ENCODE measurements at regions not wholly inside any gene's neighbourhood (a gene's known extent, or its start where the extent isn't known, plus 50 kb on each side); places are given as distances from the start of the nearest gene placed in this dataset.

DNA sequence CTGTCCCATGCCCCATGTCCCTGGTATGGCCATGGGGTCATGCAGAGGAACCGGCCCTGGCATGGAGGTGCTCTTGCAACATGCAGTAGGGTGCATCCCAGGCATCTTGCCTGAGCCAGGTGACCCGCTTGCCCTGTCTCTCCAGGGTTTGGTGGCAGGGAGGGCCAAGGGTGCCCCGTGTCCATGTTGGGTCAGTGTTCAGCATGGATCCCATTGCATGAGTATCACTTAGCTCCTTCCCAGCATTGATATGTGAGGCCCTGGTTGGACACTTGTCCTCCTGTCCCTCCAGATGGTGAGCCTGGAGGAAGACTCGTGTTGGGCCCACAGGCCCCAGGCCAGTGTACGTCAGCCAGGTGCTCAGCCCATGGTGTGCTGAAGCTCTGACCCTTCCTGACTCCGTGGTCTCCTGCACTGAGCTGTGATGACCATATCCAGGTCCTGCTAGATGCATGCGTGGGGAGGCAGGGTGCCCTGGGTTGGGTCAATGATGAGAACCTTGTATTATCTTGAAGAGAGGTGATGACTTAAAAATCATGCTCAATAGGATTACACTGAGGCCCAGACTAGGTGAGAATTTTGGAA lies 205.0 kb downstream of the UBE3A start:
- no peak for DNase-seq (ENCODE audit: low read depth)

DNA sequence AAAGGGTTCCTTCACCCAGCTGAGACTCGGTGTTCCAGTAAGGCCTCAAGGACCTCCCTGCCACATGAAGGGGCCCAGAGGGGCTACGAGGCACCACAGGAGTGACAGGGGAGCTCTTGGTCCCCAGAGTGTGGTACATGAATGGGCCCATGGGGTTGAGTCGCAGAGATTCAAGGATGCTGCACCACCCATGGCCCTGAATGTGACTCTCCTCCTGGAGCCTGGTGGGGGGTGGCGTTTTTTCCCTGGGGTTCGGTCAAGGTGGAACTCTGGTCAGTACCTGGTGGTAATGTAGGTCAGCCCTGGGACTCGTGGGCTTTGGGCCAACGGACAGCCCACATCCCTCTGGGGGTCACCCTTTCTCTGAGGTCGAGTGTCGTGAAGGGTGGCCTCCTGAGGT lies 204.0 kb downstream of the UBE3A start:
- DNase-seq (ENCODE audit: low read depth), result no peak

DNA sequence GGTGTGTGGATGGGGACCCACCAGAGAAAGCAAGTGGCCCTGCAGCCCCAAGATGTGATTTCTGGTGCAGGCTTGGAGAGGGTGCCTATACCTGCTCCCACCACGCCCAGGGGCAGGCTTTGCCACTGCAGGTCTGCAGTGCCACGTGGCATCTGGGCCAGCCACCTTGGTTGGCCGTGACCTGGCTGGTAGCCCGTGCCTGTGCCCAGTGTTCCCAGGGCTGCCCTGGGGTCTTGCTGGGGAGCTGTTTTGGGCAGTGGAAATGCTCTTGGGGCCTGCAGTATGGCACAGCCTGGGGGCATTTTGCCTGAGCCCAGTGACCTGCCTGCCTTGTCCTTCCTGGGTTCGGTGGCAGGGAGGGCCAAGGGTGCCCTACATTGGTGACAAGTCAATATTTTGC lies 203.4 kb downstream of the UBE3A start:
- no peak for DNase-seq (ENCODE audit: low read depth)

DNA sequence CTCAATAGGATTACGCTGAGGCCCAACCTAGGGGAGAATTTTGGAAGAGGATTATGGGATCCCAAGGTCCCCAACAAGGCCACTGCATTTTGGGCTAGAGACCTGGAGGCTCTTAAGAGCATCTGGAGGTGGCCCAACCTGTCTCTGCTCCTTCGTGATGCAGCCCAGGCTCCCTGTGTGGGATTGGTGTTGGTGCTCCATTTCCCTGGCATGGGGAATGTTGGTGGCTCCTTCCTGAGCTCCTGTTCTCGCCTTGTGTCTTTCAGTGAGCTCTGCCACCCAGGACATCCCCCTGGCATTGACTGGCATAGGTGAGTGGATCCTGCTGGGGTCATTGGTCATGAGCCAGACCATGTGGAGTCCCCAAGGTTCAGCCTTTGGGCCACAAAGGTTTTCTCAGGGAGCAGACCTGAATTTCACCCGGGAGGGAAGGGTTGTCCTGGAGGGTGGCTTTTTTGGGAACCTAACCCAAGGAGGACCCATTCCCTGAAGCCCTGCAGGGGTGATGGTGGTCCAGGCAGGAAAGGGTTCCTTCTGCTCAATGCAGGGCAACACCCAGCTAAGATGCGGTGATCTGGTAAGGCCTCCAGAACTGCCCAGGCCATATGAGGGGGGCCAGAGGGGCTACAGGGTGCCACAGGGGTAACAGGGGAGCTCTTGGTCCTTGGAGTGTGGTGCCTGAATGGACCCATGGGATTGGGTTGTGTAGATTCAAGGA lies 202.5 kb downstream of the UBE3A start:
- DNase-seq (ENCODE audit: low read depth), result no peak

DNA sequence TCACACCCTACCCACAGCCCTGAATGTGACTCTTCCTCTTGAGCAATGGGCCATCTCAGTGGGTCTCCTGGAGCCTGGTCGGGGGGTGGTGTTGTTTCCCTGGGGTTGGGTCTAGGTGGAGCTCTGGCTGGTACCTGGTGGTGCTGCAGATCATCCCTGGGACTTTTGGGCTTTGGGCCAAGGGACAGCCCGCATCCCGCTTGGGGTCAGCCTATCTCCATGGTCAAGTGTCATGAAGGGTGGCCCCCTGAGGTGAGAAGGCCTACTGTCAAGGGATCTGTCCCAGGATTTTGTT lies 202.0 kb downstream of the UBE3A start:
- no peak for DNase-seq (ENCODE audit: low read depth)

DNA sequence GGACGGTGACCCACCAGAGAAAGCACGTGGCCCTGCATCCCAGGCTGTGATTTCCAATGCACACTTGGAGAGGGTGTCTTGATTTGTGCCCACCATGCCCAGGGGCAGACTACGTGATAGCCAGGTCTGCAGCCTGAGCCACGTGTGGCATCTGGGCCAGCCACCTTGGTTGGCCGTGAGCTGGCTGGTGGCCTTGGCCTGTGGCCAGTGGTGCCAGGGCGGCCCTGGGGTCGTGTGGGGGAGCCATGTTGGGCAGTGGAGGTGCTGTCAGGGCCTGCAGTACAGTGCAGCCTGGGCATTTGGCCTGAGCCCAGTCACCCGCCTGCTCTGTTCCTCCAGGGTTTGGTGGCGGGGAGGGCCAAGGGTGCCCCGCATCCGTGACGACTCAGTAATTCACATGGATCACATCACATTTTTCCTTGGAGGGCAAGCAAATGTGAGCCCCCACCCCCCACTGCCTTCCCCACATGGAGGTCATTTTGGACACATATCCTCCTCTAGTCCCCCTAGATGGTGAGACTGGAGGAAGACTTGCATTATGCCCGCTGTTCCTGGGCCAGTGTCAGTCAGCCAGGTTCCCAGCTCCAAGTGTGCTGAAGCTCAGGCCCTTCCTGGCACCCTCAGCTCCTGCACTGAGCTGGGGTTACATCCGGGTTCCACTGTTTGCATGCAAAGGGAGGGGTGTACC lies 201.4 kb downstream of the UBE3A start:
- no peak for DNase-seq (ENCODE audit: low read depth)

DNA sequence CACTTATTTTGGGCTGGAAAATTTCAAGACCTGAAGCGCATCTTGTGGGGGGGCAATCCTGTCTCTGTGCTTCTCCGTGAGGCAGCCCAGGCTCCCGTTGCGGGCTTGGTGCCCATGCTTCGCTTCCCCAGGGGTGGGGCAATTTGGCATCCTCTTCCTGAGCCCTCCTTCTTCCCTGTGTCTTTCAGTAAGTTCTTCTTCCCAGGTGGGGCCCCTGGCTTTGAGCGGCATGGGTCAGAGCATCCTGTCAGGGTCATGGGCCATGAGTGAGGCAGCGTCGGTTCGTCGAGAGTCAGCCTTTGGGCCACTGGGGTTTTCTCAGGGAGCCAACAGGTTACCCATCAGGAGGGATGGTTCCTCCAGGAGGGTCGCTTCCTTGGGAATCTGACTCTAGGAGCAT lies 200.7 kb downstream of the UBE3A start:
- DNase-seq (ENCODE audit: low read depth), result no peak

DNA sequence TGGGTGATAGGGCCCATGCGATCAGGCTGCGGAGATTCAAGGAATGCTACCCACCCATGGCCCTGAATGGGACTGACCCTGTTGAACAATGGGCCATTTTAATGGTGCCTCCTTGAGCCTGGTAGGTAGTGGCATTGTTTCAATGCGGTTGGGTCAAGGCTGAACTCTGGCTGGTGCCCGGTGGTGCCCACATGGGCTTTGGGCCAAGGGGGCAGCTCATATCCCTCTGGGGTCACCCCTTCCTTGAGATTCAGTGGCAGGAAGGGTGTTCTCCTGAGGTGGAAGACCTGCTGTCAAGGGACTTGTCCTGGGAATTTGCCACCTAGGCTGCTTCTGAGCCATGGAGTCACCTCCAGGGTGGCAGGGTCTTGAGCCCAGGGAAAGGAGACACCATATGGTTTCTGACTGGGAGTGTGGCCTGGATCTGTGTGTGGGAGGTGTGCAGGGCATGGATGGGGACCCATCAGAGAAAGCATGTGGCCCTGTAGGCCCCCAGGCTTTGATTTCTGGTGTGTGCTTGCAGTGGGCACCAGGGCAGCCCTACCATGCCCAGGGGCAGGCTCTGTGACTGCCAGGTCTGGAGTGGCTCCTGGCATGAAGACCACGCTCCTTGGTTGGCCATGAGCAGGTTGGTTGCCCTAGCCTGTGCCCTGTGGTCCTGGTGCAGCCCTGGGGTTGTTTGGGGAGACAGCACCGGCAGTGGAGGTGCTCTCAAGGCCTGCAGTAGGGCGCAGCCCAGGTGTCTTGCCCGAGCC lies 199.9 kb downstream of the UBE3A start:
- no peak for DNase-seq (ENCODE audit: low read depth)

DNA sequence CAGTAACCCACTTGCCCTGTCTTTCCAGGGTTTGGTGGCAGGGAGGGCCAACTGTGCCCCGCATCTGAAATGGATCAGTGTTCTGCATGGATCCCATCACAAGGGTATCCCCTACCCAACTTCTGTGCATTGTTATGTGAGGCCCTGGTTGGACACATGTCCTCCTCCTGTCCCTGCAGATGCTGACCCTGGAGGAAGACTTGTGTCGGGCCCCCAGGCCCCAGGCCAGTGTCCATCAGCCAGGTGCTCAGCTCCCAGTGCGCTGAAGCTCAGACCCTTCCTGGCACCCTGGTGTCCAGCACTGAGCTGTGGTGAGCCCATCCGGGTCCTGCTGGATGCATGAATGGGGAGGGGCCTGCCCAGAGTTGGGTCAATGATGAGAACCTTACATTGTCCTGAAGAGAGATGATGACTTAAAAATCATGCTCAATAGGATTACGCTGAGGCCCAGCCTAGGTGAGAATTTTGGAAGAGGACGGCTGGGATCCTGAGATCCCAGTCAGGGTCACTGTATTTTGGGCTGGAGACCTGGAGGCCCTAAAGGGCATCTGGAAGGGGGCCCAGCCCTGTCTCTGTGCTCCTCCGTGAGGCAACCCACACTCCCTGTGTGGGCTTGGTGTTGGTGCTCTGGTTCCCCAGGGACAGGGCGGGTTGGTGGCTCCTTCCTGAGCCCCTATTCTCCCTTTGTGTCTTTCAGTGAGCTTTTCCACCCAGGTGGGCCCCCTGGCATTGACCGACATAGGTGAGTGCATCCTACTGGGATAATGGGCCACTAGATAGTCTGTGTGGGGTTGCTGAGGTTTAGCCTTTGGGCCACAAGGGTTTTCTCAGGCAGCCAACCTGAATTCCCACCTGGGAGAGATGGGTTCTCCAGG lies 199.1 kb downstream of the UBE3A start:
- DNase-seq (ENCODE audit: low read depth), result no peak

DNA sequence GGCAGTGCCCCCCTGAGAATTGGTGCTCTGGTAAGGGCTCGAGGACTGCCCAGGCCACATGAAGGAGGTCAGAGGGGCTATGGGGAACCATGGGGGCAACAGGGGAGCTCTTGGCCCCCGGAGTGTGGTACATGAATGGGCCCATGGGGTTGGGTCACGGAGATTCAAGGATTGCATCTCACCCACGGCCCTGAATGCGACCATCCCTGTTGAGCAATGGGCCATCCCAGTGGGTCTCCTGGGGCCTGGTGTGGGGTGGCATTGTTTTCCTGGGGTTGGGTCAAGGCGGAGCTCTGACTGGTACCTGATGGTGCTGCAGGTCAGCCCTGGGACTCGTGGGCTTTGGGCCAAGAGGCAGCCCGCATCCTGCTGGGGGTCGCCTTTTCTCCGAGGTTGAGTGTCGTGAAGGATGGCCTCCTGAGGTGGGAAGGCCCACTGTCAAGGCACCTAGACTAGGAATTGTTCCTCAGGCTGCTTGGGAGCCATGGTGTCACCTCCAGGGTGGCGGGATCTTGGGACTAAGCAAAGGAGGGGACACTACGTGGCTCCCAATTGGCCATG lies 198.3 kb downstream of the UBE3A start:
- DNase-seq (ENCODE audit: low read depth), result no peak

DNA sequence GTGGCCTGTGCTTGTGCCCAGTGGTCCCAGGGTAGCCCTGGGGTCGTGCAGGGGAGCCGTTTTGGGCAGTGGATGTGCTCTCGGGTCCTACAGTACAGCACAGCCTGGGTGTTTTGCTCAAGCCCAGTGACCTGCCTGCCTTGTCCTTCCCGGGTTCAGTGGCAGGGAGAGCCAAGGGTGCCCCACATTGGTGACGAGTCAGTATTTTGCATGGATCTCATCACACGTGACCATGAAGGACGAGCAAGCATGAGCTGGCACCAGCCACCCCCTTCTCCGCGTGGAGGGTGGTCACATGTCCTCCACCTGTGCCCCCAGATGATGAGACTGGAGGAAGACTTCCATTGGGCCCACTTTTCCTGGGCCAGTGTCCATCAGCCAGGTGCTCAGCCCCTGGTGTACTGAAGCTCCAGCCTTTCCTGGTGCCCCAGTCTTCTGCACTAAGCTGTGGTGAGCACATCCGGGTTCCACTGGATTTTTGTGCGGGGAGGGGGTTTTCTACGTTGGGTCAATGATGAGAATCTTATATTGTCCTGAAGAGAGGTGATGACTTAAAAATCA lies 197.5 kb downstream of the UBE3A start:
- DNase-seq (ENCODE audit: low read depth), result no peak

DNA sequence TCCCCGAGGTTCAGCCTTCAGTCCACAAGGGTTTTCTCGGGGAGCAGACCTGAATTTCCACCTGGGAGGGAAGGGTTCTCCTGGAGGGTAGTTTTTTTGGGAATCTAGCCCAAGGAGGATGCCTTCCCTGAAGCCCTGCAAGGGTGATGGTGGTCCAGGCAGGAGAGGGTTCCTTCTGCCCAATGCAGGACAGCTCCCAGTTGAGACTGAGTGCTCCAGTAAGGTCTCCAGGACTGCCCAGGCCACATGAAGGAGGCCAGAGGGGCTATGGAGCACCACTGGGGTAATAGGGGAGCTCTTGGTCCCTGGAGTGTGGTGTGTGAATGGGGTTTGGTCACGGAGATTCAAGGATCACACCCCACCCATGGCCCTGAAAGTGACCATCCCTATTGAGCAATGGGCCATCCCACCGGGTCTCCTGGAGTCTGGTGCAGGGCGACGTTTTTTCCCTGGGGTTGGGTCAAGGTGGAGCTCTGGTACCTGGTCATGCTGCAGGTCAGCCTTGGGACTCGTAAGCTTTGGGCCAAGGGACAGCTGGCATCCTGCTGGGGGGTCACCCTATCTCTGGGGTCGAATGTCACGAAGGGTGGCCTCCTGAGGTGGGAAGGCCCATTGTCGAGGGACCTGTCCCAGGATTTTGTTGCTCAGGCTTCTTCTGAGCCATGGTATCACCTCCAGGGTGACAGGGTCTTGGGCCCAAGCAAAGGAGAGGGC lies 196.5 kb downstream of the UBE3A start:
- no peak for DNase-seq (ENCODE audit: low read depth)

DNA sequence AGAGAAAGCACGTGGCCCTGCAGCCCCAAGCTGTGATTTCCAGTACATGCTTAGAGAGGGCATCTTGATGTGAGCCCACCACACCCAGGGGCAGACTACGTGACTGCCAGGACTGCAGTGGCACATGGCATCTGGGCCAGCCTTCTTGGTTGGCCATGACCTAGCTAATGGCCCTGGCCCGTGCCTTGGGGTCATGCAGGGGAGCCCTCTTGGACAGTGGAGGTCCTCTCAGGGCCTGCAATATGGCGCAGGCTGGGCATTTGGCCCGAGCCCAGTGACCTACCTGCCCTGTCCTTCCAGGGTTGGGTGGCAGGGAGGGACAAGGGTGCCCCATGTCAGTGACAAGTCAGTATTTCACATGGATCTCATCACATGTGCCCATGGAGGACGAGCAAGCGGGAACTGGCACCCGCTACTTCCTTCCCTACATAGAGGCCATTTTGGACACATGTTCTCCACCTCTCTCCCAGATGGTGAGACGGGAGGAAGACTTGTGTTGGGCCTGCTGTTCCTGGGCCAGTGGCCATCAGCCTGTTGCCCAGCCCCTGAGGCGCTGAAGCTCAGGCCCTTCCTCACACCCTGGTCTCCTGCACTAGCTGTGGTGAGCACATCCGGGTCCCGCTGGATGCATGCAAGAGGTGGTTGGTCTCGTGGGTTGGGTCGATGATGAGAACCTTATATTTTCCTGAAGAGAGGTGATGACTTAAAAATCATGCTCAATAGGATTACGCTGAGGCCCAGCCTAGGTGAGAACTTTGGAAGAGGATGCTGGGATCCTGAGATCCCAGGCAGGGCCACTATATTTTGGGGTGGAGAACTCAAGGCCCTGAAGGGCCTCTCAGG lies 195.6 kb downstream of the UBE3A start:
- no peak for DNase-seq (ENCODE audit: low read depth)

DNA sequence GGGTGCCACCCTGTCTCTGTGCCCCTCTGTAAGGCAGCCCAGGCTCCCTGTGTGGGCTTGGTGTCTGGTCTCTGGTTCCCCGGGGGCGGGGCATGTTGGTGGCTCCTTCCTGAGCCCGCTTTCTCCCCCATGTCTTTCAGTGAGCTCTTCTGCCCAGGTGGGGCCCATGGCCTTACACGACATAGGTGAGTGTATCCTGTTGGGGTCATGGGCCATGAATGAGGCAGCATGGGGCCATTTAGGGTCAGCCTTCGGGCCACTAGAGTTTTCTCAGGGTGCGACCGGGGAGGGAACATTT lies 195.1 kb downstream of the UBE3A start:
- no peak for DNase-seq (ENCODE audit: low read depth)

DNA sequence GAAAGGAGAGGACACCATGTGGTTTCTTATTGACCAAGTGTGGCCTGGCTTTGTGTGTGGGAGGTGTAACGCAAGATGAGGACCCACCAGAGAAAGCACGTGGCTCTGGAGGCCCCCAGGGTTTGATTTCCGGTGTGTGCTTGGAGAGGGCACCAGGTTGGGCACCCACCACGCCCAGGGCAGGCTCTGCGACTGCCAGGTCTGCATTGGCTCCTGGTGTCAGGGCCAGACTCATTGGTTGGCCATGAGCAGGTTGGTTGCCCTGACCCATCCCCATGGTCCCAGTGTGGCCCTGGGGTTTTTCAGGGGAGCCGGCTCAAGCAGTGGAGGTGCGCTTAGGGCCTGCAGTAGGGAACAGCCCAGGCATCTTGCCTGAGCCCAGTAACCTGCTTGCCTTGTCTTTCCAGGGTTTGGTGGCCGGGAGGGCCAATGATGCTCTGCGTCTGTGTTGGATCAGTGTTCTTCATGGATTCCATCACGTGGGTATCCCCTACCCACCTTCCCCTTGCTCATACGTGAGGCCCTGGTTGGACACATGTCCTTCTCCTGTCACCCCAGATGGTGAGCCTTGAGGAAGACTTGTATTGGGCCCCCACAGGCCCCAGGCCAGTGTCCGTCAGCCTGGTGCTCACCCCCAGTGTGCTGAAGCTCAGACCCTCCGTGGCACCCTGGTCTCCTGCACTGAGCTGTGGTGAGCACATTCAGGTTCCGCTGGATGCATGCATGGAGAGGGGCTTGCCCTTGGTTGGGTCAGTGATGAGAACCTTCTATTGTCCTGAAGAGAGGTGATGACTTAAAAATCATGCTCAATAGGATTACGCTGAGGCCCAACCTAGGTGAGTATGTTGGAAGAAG lies 193.9 kb downstream of the UBE3A start:
- no peak for DNase-seq (ENCODE audit: low read depth)

DNA sequence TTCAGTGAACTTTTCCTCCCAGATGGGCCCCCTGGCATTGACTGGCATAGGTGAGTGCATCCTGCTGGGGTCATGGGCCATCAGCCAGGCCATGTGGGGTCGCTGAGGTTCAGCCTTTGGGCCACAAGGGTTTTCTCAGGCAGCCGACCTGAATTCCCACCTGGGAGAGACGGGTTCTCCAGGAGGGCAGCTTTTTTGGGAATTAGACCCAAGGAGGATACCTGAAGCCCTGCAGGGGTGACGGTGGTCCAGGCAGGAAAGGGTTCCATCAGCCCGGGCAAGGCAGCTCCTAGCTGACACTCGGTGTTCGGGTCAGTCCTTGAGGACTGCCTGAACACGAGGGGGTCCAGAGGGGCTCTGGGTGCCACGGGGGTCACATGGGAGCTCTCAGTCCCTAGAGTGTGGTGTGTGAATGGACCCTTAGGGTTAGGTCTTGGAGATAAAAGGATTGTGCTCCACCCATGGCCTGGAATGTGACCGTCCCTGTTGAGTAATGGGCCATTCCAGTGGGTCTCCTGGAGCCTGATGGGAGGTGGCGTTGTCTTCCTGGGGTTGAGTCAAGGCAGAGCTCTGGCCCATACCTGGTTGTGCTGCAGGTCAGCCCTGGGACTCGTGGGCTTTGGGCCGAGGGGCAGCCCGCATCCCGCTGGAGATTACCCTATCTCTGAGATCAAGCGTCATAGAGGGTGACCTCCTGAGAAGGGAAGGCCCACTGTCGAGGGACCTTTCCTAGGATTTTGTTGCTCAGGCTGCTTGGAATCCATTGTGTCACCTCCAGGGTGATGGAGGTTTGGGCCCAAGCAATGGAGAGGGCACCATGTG lies 192.8 kb downstream of the UBE3A start:
- no peak for DNase-seq (ENCODE audit: low read depth)

DNA sequence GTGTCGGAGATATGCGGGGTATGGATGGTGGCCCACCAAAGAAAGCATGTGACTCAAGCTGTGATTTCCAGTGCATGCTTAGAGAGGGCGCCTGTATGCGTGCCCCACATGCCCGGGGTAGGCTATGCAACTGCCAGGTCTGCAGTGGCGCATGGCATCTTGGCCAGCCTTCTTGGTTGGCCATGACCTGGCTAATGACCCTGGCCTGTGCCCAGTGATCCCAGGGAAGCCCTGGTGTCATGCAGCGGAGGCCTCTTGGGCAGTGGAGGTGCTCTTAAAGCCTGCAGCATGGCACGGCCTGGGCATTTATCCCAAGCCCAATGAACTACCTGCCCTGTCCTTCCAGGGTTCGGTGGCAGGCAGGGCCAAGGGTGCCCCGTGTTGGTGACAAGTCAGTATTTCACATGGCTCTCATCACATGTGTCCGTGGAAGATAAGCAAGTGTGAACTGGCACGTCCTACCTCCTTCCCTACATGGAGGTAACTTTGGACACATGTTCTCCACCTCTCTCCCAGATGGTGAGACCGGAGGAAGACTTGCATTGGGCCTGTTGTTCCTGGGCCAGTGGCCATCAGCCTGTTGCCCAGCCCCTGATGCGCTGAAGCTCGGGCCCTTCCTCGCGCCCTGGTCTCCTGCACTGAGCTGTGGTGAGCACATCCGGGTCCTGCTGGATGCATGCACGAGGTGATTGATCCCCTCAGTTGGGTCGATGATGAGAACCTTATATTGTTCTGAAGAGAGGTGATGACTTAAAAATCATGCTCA lies 192.0 kb downstream of the UBE3A start:
- DNase-seq (ENCODE audit: low read depth), result no peak
